ENCODE measurements at regions not wholly inside any gene's neighbourhood (a gene's known extent, or its start where the extent isn't known, plus 50 kb on each side); places are given as distances from the start of the nearest gene placed in this dataset.

GRCh38 chr10:108348215-108348614, 1183.7 kb upstream of the SORCS1 start:
- Mint-ChIP-seq H3K36me3 (ENCODE audit: insufficient read depth in 1 of 3, low read depth in 3 of 3) (no peaks in the 10 kb centered on the region), H3K4me1 (peaks cover 6% of the 10 kb centered on the region in 2 experiments), H3K4me3 (no peak overlapping the region), H3K27me3 (ENCODE audit: low read depth) (no peaks in the 10 kb centered on the region), H3K27ac (no peak overlapping the region), H3K9me3 (no peaks in the 10 kb centered on the region; a peak in 1 of 5 replicates)
- Histone ChIP-seq H3K79me1 (ENCODE audit: insufficient read depth, low read depth, low read length, poor library complexity, severe bottlenecking) (no peaks in the 10 kb centered on the region), H2BK15ac (ENCODE audit: low read depth, low read length) (no peak overlapping the region), H3K23ac (ENCODE audit: insufficient read length, low read depth, low read length) (no peak overlapping the region), H3K27me3 (ENCODE audit: insufficient read depth, low read length) (no peaks in the 10 kb centered on the region), H3K23me2 (ENCODE audit: insufficient read length, low read depth, low read length, poor library complexity, severe bottlenecking) (no peaks in the 10 kb centered on the region), H4K20me1 (ENCODE audit: control insufficient read depth, insufficient read depth, insufficient read length) (no peaks in the 10 kb centered on the region), H3K4me2 (ENCODE audit: insufficient read depth, insufficient read length, low read length) (no peak overlapping the region), H2AFZ (ENCODE audit: low read length) (no peak overlapping the region), H3K14ac (ENCODE audit: insufficient read depth, low read length) (no peak overlapping the region), H3K9me3 (ENCODE audit: control insufficient read depth, low read depth, low read length) (no peaks in the 10 kb centered on the region), H3K4me1 (ENCODE audit: insufficient read depth, low read length) (no peaks in the 10 kb centered on the region; the same call in 1 of the 2 replicates), H3K18ac (ENCODE audit: insufficient read length, low read depth, low read length) (no peak overlapping the region), H3T11ph (ENCODE audit: low read length) (no peak overlapping the region), H2BK12ac (ENCODE audit: insufficient read length, low read depth, low read length) (no peak overlapping the region), H3K9ac (ENCODE audit: extremely low read depth, insufficient read length, low read length) (no peak overlapping the region), H3K56ac (ENCODE audit: insufficient read length, low read depth, low read length) (no peak overlapping the region), H3K79me2 (ENCODE audit: insufficient read depth, low read length) (no peaks in the 10 kb centered on the region), H4K91ac (ENCODE audit: insufficient read length, low read depth, low read length) (no peak overlapping the region), H2AK5ac (ENCODE audit: insufficient read length, low read length) (no peak overlapping the region), H3K4ac (ENCODE audit: low read depth, low read length) (no peak overlapping the region), H2BK20ac (ENCODE audit: low read depth, low read length, poor library complexity, severe bottlenecking) (no peak overlapping the region), H4K5ac (ENCODE audit: insufficient read length, low read depth, low read length) (no peak overlapping the region), H3K27ac (ENCODE audit: insufficient read length, low read depth, low read length) (no peak overlapping the region), H4K8ac (replicated peaks; ENCODE audit: insufficient read length, low read depth, low read length) (no peak overlapping the region), H2BK120ac (ENCODE audit: low read depth, low read length, poor library complexity, severe bottlenecking) (no peak overlapping the region), H2BK5ac (ENCODE audit: insufficient read length, low read length) (no peak overlapping the region)
- no peak for DNase-seq
- no peak for TF ChIP-seq CTCF (conservative IDR thresholded peaks at IDR 0.05)
- WGBS (ENCODE audit: extremely low coverage, insufficient read length, low lambda C conversion rate) = no CpG with 5 or more reads among the region's 2 CpGs

Data from H9 (cell line).